ENCODE measurements at regions not wholly inside any gene's neighbourhood (a gene's known extent, or its start where the extent isn't known, plus 50 kb on each side); places are given as distances from the start of the nearest gene placed in this dataset.

DNA sequence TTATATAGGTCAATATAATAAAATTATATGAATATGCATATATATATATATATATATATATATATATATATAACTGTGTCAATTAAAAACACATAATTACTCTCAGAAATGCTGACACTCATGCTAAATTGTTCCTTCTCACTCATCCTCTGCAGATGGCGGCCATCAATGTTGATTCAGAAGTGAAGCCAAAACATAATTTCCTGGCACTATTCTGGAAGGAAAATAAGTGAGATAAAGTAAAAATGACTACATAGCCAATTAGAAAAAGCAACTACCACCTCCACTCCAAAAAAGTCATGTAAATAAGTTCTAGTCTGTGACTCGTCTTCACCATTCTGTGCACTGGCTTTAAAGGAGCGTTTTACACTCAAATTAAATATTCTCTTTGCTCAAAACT is 423.3 kb downstream of the EFNB2 start:
- TF ChIP-seq, protein P1, sequence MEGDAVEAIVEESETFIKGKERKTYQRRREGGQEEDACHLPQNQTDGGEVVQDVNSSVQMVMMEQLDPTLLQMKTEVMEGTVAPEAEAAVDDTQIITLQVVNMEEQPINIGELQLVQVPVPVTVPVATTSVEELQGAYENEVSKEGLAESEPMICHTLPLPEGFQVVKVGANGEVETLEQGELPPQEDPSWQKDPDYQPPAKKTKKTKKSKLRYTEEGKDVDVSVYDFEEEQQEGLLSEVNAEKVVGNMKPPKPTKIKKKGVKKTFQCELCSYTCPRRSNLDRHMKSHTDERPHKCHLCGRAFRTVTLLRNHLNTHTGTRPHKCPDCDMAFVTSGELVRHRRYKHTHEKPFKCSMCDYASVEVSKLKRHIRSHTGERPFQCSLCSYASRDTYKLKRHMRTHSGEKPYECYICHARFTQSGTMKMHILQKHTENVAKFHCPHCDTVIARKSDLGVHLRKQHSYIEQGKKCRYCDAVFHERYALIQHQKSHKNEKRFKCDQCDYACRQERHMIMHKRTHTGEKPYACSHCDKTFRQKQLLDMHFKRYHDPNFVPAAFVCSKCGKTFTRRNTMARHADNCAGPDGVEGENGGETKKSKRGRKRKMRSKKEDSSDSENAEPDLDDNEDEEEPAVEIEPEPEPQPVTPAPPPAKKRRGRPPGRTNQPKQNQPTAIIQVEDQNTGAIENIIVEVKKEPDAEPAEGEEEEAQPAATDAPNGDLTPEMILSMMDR (IDR thresholded peaks at IDR 0.05), result no peak
- TF ChIP-seq POLR2A (IDR thresholded peaks at IDR 0.05), result no peak
